ENCODE measurements at regions not wholly inside any gene's neighbourhood (a gene's known extent, or its start where the extent isn't known, plus 50 kb on each side); places are given as distances from the start of the nearest gene placed in this dataset.
A peak's percentile ranks its signal among the peaks of the same experiment; 100 is the strongest.

DNA sequence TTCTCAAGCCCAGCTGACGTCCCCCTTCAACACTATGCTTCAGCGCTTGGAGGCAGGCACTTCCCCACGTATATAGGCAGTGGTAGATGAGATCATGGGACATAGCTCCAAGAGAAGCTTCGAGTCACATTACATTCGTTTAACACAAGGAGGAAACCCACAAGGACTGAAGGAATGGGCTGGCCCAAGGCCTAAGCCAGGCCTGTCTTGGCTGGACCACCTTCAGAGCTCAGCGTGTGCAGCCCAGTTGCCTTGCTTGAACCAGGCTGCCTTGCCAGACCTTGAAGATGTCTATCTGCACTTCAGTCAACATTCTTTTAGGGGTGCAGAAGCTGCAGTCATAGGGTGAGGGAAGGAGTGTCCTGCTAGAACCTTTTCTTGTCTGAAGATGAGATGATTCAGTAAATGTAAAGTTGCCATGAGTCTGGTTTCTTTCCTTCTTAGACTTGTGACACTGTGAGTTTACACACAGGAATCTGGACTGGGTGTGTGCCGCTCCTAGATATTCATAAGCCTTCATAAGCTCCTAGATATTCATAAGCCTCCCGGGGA is 144.1 kb upstream of the RBPJ start (continued):
- TF ChIP-seq, protein P1, sequence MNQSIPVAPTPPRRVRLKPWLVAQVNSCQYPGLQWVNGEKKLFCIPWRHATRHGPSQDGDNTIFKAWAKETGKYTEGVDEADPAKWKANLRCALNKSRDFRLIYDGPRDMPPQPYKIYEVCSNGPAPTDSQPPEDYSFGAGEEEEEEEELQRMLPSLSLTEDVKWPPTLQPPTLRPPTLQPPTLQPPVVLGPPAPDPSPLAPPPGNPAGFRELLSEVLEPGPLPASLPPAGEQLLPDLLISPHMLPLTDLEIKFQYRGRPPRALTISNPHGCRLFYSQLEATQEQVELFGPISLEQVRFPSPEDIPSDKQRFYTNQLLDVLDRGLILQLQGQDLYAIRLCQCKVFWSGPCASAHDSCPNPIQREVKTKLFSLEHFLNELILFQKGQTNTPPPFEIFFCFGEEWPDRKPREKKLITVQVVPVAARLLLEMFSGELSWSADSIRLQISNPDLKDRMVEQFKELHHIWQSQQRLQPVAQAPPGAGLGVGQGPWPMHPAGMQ (IDR thresholded peaks at IDR 0.05; ENCODE audit: borderline replicate concordance): no peak
- no peak for TF ChIP-seq NR2C2 (IDR thresholded peaks at IDR 0.05; ENCODE audit: borderline replicate concordance, control insufficient read depth, insufficient read length, low read depth)
- no peak for TF ChIP-seq NRF1 (conservative IDR thresholded peaks at IDR 0.05; ENCODE audit: low read depth, low read length)
- TF ChIP-seq NFYA (IDR thresholded peaks at IDR 0.05; ENCODE audit: borderline replicate concordance, low read depth, low read length): no peak

DNA sequence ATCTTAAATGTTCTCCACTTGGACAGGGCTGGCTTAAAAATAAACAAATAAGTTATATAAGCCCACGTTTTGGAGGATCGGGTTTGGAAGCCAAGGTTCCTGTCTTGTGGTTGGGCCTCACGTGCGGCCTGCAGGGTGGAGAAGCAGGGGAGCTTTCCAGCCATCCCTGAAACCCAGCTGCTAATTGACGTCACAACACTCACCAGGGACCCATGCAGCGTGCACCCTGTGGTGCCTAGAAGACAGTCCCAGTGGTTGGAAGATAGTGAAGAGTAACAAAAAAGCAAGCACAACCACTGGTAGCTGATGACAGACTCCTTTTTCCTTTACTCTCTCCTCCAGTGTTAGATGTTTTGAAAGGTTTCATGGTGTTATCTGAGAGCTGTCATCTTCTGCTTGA is 142.0 kb upstream of the RBPJ start:
- ChIA-PET CTCF (interaction anchor here (0.7 to 2.0 kb wide), 6 partner anchors 48 to 140 kb away, joined by 3 to 12 read pairs (median 4); no protein-coding TSS in a partner anchor), SMC1A (ENCODE audit: uncharacterized antibody, unreplicated experiment) (interaction anchor here (0.6 to 2.7 kb wide), 3 partner anchors 10 to 97 kb away, joined by 3 to 9 read pairs (median 3); no protein-coding TSS in a partner anchor), RAD21 (ENCODE audit: unreplicated experiment) (interaction anchor here (0.7 to 3.7 kb wide), 6 partner anchors 21 to 140 kb away, joined by 3 to 16 read pairs (median 4); no protein-coding TSS in a partner anchor), POLR2A (interaction anchor here (1.0 kb wide), 1 partner anchor 95 kb away, joined by 3 read pairs; no protein-coding TSS in a partner anchor)
- Histone ChIP-seq H3K27ac (ENCODE audit: control insufficient read depth, insufficient read depth) (no peak overlapping the region), H3K9me3 (replicated peaks; ENCODE audit: control insufficient read depth, insufficient read depth, low read length) (peaks cover 5% of the 10 kb centered on the region; the same call in 2 of the 3 replicates), H4K20me1 (ENCODE audit: control insufficient read depth, insufficient read depth) (no peaks in the 10 kb centered on the region), H3K36me3 (ENCODE audit: control insufficient read depth in 2 of 2, insufficient read depth in 2 of 2, low read length in 1 of 2) (no peaks in the 10 kb centered on the region), H3K4me1 (ENCODE audit: control insufficient read depth, insufficient read depth, low read length) (peaks cover 22% of the 10 kb centered on the region), H3K4me3 (no peak overlapping the region), H3K27me3 (replicated peaks in 1 of 2; ENCODE audit: control insufficient read depth in 2 of 2, insufficient read depth in 2 of 2, low read length in 1 of 2) (no peaks in the 10 kb centered on the region), H3K4me2 (ENCODE audit: control insufficient read depth, insufficient read depth) (peak overlapping the region; percentile 10), H2AFZ (ENCODE audit: control insufficient read depth, low read depth, low read length) (no peak overlapping the region), H3K79me2 (ENCODE audit: control insufficient read depth, insufficient read depth, low read length) (no peaks in the 10 kb centered on the region), H3K9ac (ENCODE audit: control insufficient read depth, insufficient read depth, low read length) (no peak overlapping the region; the same call in 1 of the 2 replicates)
- WGBS (ENCODE audit: insufficient coverage, insufficient replicate concordance, low lambda C conversion rate, missing lambda C conversion rate): 48% methylated on average over 6 of the region's 6 CpGs
- ATAC-seq: peak; percentile 11
- DNase-seq (ENCODE audit: low read depth, low spot score): no peak
- intact Hi-C loops (cut with micrococcal nuclease; ENCODE audit: unreplicated experiment): loop anchor here (1.0 to 5.0 kb wide), 3 partner anchors 48 to 117 kb away; no protein-coding TSS in a partner anchor
- no peak for TF ChIP-seq NR2C1 (IDR thresholded peaks at IDR 0.05)
- TF ChIP-seq POLR2AphosphoS5 (IDR thresholded peaks at IDR 0.05; ENCODE audit: low read length): no peak
- TF ChIP-seq TARDBP (IDR thresholded peaks at IDR 0.05; ENCODE audit: borderline replicate concordance): peak; percentile 20; the same call in 1 of the 2 replicates
- peak; percentile 34; the same call in 1 of the 2 replicates for TF ChIP-seq RUNX3 (IDR thresholded peaks at IDR 0.05; ENCODE audit: low read length)
- TF ChIP-seq NR2F1 (conservative IDR thresholded peaks at IDR 0.05): no peak
- peak; percentile 54; the same call in 1 of the 2 replicates for TF ChIP-seq CREB1 (IDR thresholded peaks at IDR 0.05; ENCODE audit: low read depth)
- peak; percentile 54 to 59; a peak in 3 of 4 replicates for TF ChIP-seq BHLHE40 (IDR thresholded peaks at IDR 0.05; ENCODE audit: borderline replicate concordance in 1 of 2, low read depth in 2 of 2, low read length in 1 of 2)
- TF ChIP-seq TCF12 (IDR thresholded peaks at IDR 0.05; ENCODE audit: low read depth, low read length): 0 out of 2 replicates have a peak, but pooled peaks have one; percentile 46
- TF ChIP-seq CREM (IDR thresholded peaks at IDR 0.05; ENCODE audit: low read depth): peak; percentile 44; the same call in 1 of the 2 replicates
- in situ Hi-C loops (cut with MboI): loop anchor here (5.0 kb wide), 1 partner anchor 97 kb away; no protein-coding TSS in a partner anchor
- BruUV-seq (replicated peaks): no TSS peak
- no peak for FAIRE-seq
